MCF 10A (cell line): ENCODE measurements at regions not wholly inside any gene's neighbourhood (a gene's known extent, or its start where the extent isn't known, plus 50 kb on each side); places are given as distances from the start of the nearest gene placed in this dataset.
"Not testable (repeated sequence)": the region's sequence is repeated elsewhere in the genome, so short reads cannot be mapped to it uniquely, and the experiment has no call there.

ENCODE experiments used
- BruUV-seq: library from RNA; stranded (reverse); fragments of 400-500 nt; replicated peaks from 2 replicates; lab custom pipeline; 2021; lab: Mats Ljungman, UMichigan
- CTCF ChIA-PET: fragments of 300-600 bp; sonication (Branson Sonifier 250); formaldehyde crosslinking; extraction: SDS; loops from one replicate; lab custom pipeline; 2021; ENCODE audit warnings: antibody characterized with exemption, inconsistent platforms; lab: Yijun Ruan, JAX
- POLR2A ChIA-PET: fragments of 300-600, 350-650 bp; sonication (Branson Sonifier 250); formaldehyde crosslinking; extraction: SDS; loops from one replicate; lab custom pipeline; 2020; ENCODE audit warnings: antibody characterized with exemption, inconsistent platforms; lab: Yijun Ruan, JAX
- DNase-seq: peaks from one replicate; pipeline ENCODE4 v3.0.0-alpha.2; 2018; ENCODE audit not compliant: unreplicated experiment
- H3K27ac Mint-ChIP-seq: one replicate; pipeline ENCODE4 v1.8.0; 2022; ENCODE audit warnings: mild to moderate bottlenecking, low read depth, mixed read lengths; ENCODE audit not compliant: unreplicated experiment
- H3K27me3 Mint-ChIP-seq: one replicate; pipeline ENCODE4 v1.8.0; 2022; ENCODE audit warnings: mixed read lengths; ENCODE audit not compliant: insufficient read depth, unreplicated experiment
- H3K36me3 Mint-ChIP-seq: one replicate; pipeline ENCODE4 v1.8.0; 2022; ENCODE audit warnings: mild to moderate bottlenecking, moderate library complexity, mixed read lengths; ENCODE audit not compliant: insufficient read depth, unreplicated experiment
- H3K4me1 Mint-ChIP-seq: one replicate; pipeline ENCODE4 v1.8.0; 2022; ENCODE audit warnings: mixed read lengths; ENCODE audit not compliant: insufficient read depth, unreplicated experiment
- H3K4me3 Mint-ChIP-seq: one replicate; pipeline ENCODE4 v1.8.0; 2022; ENCODE audit warnings: mild to moderate bottlenecking, moderate library complexity, mixed read lengths; ENCODE audit not compliant: unreplicated experiment
- H3K9me3 Mint-ChIP-seq: one replicate; pipeline ENCODE4 v1.8.0; 2022; ENCODE audit warnings: mixed read lengths; ENCODE audit not compliant: unreplicated experiment
- intact Hi-C: fragments of 100-400 bp; cut with micrococcal nuclease; formaldehyde crosslinking; loops from 2 replicates; pipeline ENCODE4 v1.14.1; 2022
- TF ChIP-seq, protein P1 (sequence below): fragments of 200-600 bp; IDR thresholded peaks from one replicate; pipeline ENCODE4 v1.8.0; 2022; ENCODE audit warnings: antibody characterized with exemption, mild to moderate bottlenecking; ENCODE audit not compliant: unreplicated experiment

DNA sequence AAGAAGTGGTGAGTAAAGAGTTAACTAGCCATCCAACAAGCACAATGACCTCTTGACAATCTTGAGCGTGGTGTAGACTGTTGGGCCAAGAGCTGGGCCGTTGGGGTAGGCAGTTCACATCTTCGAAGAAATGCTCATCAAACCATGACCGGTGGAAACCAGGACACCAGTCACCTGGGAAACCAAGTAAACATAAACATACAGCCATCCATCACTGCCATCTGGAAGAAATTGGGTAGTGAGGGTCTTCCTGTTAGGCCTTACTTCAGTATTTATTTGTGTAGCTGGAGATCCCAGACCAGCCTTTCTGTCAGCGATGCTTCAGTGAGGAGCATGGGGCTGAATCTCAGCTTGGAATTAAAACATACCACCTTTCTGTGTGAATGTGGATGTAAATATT, 108.1 kb upstream of the HAO2 start:
- Mint-ChIP-seq H3K36me3 (no peaks in the 10 kb centered on the region), H3K27me3 (no peaks in the 10 kb centered on the region), H3K4me3 (no peak overlapping the region), H3K4me1 (no peaks in the 10 kb centered on the region), H3K9me3 (no peaks in the 10 kb centered on the region), H3K27ac (no peak overlapping the region)
- POLR2A ChIA-PET: no interaction called here
- TF ChIP-seq, protein P1, sequence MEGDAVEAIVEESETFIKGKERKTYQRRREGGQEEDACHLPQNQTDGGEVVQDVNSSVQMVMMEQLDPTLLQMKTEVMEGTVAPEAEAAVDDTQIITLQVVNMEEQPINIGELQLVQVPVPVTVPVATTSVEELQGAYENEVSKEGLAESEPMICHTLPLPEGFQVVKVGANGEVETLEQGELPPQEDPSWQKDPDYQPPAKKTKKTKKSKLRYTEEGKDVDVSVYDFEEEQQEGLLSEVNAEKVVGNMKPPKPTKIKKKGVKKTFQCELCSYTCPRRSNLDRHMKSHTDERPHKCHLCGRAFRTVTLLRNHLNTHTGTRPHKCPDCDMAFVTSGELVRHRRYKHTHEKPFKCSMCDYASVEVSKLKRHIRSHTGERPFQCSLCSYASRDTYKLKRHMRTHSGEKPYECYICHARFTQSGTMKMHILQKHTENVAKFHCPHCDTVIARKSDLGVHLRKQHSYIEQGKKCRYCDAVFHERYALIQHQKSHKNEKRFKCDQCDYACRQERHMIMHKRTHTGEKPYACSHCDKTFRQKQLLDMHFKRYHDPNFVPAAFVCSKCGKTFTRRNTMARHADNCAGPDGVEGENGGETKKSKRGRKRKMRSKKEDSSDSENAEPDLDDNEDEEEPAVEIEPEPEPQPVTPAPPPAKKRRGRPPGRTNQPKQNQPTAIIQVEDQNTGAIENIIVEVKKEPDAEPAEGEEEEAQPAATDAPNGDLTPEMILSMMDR: no peak
- intact Hi-C loops: no loop called here
- CTCF ChIA-PET: interaction anchor here (0.6 to 4.0 kb wide), 2 partner anchors 14 to 16 kb away, joined by 4 to 16 read pairs; no protein-coding TSS in a partner anchor
- BruUV-seq: no TSS peak
- DNase-seq: no peak

DNA sequence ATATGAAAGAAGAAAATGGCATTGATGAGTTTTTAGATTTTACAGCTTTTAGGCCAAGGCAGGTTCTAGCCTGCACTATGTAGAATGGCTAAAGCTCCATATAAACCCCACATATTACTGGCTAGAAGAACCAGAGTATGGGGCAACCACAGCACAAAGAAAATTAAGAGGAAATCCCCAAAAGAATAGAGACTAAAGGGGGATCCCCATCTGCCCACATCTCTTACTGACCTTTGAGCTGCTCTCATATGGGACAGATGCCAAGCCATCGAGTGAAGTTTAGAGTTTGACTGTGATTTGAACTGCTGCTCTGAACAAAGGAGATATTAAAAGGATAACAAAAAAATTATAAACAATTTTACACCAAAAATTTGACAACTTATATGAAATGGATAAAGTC, 102.2 kb upstream of the HAO2 start:
- intact Hi-C loops: loop anchor here (5.0 kb wide), 1 partner anchor 124 kb away; the partner anchor contains the start of gene WARS2
- no peaks in the 10 kb centered on the region for H3K9me3 Mint-ChIP-seq
- no peaks in the 10 kb centered on the region for H3K36me3 Mint-ChIP-seq
- no peaks in the 10 kb centered on the region for H3K27me3 Mint-ChIP-seq
- BruUV-seq: no TSS peak
- CTCF ChIA-PET: interaction anchor here (1.0 to 2.7 kb wide), 2 partner anchors 9 to 10 kb away, joined by 4 to 11 read pairs; no protein-coding TSS in a partner anchor
- no peaks in the 10 kb centered on the region for H3K4me1 Mint-ChIP-seq
- H3K27ac Mint-ChIP-seq: no peak overlapping the region
- POLR2A ChIA-PET: no interaction called here
- H3K4me3 Mint-ChIP-seq: no peak overlapping the region
- TF ChIP-seq, protein P1: no peak
- DNase-seq: no peak

DNA sequence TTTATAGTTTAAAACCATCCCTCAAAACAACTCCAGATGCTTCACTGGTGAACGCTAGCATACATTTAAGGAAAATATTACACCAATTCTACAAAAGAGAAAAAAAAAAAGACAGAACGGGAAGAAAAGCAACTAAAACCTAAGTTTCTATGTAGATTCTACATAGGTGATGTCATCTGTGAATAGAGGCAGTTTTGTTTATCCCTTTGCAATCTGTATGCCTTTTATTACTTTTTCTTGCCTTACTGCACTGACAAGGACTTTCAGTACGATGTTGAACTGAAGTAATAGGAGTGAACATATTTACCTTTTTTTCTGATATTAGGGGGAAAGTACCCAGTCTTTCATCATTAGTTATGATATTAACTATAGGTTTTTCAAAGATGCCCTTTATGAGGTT, 101.7 kb upstream of the HAO2 start:
- Mint-ChIP-seq H3K4me3 (no peak overlapping the region), H3K27ac (no peak overlapping the region), H3K27me3 (no peaks in the 10 kb centered on the region), H3K9me3 (no peaks in the 10 kb centered on the region), H3K4me1 (no peaks in the 10 kb centered on the region), H3K36me3 (no peaks in the 10 kb centered on the region)
- ChIA-PET CTCF (interaction anchor here (1.0 to 2.7 kb wide), 2 partner anchors 8 to 10 kb away, joined by 4 to 11 read pairs; no protein-coding TSS in a partner anchor), POLR2A (no interaction called here)
- no peak for DNase-seq
- intact Hi-C loops: loop anchor here (5.0 kb wide), 1 partner anchor 125 kb away; the partner anchor contains the start of gene WARS2
- no TSS peak for BruUV-seq
- TF ChIP-seq, protein P1: no peak

DNA sequence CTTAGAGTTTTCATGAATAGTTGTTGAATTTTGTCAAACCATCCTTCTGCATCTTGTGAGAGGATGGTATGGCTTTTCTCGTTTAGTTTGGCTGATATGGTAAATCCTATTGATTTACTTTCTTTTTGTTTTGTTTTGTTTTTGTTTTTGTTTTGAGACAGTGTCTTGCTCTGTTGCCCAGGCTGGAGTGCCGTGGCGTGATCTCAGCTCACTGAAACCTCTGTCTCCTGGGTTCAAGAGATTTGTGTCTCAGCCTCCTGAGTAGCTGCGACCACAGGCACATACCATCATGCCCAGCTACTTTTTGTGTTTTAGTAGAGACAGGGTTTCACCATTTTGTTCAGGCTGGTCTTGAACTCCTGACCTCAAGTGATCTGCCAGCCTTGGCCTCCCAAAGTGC, 101.3 kb upstream of the HAO2 start:
- CTCF ChIA-PET: interaction anchor here (2.7 kb wide), 1 partner anchor 8 kb away, joined by 11 read pairs; no protein-coding TSS in a partner anchor
- not testable (repeated sequence) for H3K4me3 Mint-ChIP-seq, H3K27ac Mint-ChIP-seq, H3K27me3 Mint-ChIP-seq, H3K9me3 Mint-ChIP-seq, H3K36me3 Mint-ChIP-seq, BruUV-seq, DNase-seq, H3K4me1 Mint-ChIP-seq
- intact Hi-C loops: loop anchor here (5.0 kb wide), 1 partner anchor 125 kb away; the partner anchor contains the start of gene WARS2
- POLR2A ChIA-PET: interaction anchor here (0.6 kb wide), 1 partner anchor 907 kb away, joined by 3 read pairs; no protein-coding TSS in a partner anchor
